ENCODE measurements at regions not wholly inside any gene's neighbourhood (a gene's known extent, or its start where the extent isn't known, plus 50 kb on each side); places are given as distances from the start of the nearest gene placed in this dataset.

DNA sequence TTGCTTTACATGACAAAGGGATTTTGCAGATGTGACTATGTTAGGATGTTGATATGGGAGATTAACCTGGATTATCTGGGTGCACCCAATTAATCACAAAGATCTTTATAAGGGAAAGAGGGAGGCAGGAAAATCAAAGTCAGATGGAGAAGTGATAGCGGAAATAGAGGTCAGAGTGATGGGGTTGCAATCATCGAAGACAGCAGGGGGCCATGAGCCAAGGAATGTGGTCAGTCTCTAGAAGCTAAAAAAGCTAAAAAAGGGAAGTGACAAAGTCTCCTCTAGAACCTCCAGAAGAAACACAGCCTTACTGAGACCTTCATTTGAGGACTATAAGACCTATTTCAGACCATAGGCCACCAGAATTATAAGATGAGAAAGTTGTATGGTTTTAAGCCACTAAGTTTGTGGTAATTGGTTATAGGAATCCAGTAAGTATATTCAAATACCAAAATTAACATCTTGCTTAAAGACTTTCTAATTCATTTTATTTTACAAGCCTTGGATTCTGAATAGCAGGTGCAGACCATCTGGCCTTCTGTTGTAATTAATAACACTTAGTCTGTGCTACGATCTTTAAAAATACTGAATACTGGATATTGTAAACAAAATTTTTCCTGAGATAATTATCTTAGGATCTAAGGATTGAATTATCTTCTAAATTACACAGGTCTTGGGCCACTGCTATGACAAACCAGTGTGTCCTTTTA lies 493.4 kb upstream of the PCDH20 start:
- DNase-seq (ENCODE audit: low spot score) = no peak
- H3K27ac ChIP-seq (ENCODE audit: low read depth in 1 of 2, low read length in 2 of 2) = no peak overlapping the region
- WGBS = 81% methylated on average over 3 of the region's 3 CpGs

More for the DNA sequence above, 493.4 kb upstream of the PCDH20 start:
- Histone ChIP-seq H3K9me3 (ENCODE audit: control insufficient read depth in 4 of 4, low read length in 3 of 4) (no peaks in the 10 kb centered on the region), H3K9ac (ENCODE audit: low read depth in 1 of 2, low read length in 2 of 2) (no peak overlapping the region), H3K27me3 (ENCODE audit: control insufficient read depth in 4 of 4, insufficient read depth in 4 of 4, low read length in 3 of 4) (no peaks in the 10 kb centered on the region), H3K4me1 (ENCODE audit: control insufficient read depth in 4 of 4, insufficient read depth in 4 of 4, low read length in 3 of 4) (no peaks in the 10 kb centered on the region), H3K4me3 (ENCODE audit: low read depth in 1 of 3, low read length in 3 of 3) (no peak overlapping the region), H3K36me3 (ENCODE audit: control insufficient read depth in 4 of 4, insufficient read depth in 3 of 4, low read depth in 1 of 4, low read length in 3 of 4) (no peaks in the 10 kb centered on the region)
- TF ChIP-seq RXRA (IDR thresholded peaks at IDR 0.05) (no peak), RAD21 (IDR thresholded peaks at IDR 0.05) (no peak), EGR1 (IDR thresholded peaks at IDR 0.05; ENCODE audit: low read depth in 2 of 2) (no peak), HNF4G (IDR thresholded peaks at IDR 0.05) (no peak), HNF4A (conservative IDR thresholded peaks at IDR 0.05) (no peak), JUND (IDR thresholded peaks at IDR 0.05) (no peak), NR2F2 (IDR thresholded peaks at IDR 0.05) (no peak), SP1 (IDR thresholded peaks at IDR 0.05) (no peak), FOXA2 (IDR thresholded peaks at IDR 0.05) (no peak), TAF1 (conservative IDR thresholded peaks at IDR 0.05) (no peak), GABPA (IDR thresholded peaks at IDR 0.05 in 1 of 2, conservative IDR thresholded peaks at IDR 0.05 in 1 of 2) (no peak), YY1 (IDR thresholded peaks at IDR 0.05) (no peak), FOXA1 (IDR thresholded peaks at IDR 0.05) (no peak)
- TF ChIP-seq, protein P1, sequence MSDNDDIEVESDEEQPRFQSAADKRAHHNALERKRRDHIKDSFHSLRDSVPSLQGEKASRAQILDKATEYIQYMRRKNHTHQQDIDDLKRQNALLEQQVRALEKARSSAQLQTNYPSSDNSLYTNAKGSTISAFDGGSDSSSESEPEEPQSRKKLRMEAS (IDR thresholded peaks at IDR 0.05) = no peak
- TF ChIP-seq, protein P2, sequence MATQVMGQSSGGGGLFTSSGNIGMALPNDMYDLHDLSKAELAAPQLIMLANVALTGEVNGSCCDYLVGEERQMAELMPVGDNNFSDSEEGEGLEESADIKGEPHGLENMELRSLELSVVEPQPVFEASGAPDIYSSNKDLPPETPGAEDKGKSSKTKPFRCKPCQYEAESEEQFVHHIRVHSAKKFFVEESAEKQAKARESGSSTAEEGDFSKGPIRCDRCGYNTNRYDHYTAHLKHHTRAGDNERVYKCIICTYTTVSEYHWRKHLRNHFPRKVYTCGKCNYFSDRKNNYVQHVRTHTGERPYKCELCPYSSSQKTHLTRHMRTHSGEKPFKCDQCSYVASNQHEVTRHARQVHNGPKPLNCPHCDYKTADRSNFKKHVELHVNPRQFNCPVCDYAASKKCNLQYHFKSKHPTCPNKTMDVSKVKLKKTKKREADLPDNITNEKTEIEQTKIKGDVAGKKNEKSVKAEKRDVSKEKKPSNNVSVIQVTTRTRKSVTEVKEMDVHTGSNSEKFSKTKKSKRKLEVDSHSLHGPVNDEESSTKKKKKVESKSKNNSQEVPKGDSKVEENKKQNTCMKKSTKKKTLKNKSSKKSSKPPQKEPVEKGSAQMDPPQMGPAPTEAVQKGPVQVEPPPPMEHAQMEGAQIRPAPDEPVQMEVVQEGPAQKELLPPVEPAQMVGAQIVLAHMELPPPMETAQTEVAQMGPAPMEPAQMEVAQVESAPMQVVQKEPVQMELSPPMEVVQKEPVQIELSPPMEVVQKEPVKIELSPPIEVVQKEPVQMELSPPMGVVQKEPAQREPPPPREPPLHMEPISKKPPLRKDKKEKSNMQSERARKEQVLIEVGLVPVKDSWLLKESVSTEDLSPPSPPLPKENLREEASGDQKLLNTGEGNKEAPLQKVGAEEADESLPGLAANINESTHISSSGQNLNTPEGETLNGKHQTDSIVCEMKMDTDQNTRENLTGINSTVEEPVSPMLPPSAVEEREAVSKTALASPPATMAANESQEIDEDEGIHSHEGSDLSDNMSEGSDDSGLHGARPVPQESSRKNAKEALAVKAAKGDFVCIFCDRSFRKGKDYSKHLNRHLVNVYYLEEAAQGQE (IDR thresholded peaks at IDR 0.05) = no peak
- TF ChIP-seq, protein P3, sequence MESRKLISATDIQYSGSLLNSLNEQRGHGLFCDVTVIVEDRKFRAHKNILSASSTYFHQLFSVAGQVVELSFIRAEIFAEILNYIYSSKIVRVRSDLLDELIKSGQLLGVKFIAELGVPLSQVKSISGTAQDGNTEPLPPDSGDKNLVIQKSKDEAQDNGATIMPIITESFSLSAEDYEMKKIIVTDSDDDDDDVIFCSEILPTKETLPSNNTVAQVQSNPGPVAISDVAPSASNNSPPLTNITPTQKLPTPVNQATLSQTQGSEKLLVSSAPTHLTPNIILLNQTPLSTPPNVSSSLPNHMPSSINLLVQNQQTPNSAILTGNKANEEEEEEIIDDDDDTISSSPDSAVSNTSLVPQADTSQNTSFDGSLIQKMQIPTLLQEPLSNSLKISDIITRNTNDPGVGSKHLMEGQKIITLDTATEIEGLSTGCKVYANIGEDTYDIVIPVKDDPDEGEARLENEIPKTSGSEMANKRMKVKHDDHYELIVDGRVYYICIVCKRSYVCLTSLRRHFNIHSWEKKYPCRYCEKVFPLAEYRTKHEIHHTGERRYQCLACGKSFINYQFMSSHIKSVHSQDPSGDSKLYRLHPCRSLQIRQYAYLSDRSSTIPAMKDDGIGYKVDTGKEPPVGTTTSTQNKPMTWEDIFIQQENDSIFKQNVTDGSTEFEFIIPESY (IDR thresholded peaks at IDR 0.05) = no peak
- TF ChIP-seq, protein P4, sequence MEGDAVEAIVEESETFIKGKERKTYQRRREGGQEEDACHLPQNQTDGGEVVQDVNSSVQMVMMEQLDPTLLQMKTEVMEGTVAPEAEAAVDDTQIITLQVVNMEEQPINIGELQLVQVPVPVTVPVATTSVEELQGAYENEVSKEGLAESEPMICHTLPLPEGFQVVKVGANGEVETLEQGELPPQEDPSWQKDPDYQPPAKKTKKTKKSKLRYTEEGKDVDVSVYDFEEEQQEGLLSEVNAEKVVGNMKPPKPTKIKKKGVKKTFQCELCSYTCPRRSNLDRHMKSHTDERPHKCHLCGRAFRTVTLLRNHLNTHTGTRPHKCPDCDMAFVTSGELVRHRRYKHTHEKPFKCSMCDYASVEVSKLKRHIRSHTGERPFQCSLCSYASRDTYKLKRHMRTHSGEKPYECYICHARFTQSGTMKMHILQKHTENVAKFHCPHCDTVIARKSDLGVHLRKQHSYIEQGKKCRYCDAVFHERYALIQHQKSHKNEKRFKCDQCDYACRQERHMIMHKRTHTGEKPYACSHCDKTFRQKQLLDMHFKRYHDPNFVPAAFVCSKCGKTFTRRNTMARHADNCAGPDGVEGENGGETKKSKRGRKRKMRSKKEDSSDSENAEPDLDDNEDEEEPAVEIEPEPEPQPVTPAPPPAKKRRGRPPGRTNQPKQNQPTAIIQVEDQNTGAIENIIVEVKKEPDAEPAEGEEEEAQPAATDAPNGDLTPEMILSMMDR (IDR thresholded peaks at IDR 0.05; ENCODE audit: low read depth, low read length, missing input control) = no peak
- TF ChIP-seq, protein P5, sequence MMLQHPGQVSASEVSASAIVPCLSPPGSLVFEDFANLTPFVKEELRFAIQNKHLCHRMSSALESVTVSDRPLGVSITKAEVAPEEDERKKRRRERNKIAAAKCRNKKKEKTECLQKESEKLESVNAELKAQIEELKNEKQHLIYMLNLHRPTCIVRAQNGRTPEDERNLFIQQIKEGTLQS (IDR thresholded peaks at IDR 0.05) = no peak

Data from liver (tissue), 8 donors.